IMR-90 (cell line): ENCODE measurements at regions not wholly inside any gene's neighbourhood (a gene's known extent, or its start where the extent isn't known, plus 50 kb on each side); places are given as distances from the start of the nearest gene placed in this dataset.

Experiments used
- BHLHE40 ChIP-seq: fragments of 150-350 bp; IDR thresholded peaks from 2 replicates; pipeline ENCODE4 v1.6.1; 2016; ENCODE audit warnings: mild to moderate bottlenecking, low read depth, low read length
- CEBPB ChIP-seq: IDR thresholded peaks from 2 replicates; pipeline ENCODE4 v1.6.1; 2012; ENCODE audit warnings: low read depth, low read length, improper control_type of control experiment
- CHD1 ChIP-seq: IDR thresholded peaks from 2 replicates; pipeline ENCODE4 v1.6.1; 2012; ENCODE audit warnings: low read depth, low read length, improper control_type of control experiment
- CTCF ChIP-seq: conservative IDR thresholded peaks from 2 replicates; pipeline ENCODE4 v1.5.1; 2012; ENCODE audit warnings: mild to moderate bottlenecking, low read depth, low read length, improper control_type of control experiment
- ELK1 ChIP-seq: fragments of 150-350 bp; IDR thresholded peaks from 2 replicates; pipeline ENCODE4 v1.6.1; 2016; ENCODE audit warnings: low read depth, mild to moderate bottlenecking, low read length, moderate library complexity, borderline replicate concordance
- NFE2L2 ChIP-seq: fragments of 150-350 bp; IDR thresholded peaks from 2 replicates; pipeline ENCODE4 v1.6.1; 2016; ENCODE audit warnings: low read depth, mild to moderate bottlenecking, low read length
- POLR2A ChIP-seq: IDR thresholded peaks from 2 replicates; pipeline ENCODE4 v1.6.1; 2012; ENCODE audit warnings: mild to moderate bottlenecking, low read depth, low read length
- RAD21 ChIP-seq: IDR thresholded peaks from 2 replicates; pipeline ENCODE4 v1.6.1; 2012; ENCODE audit warnings: low read length, improper control_type of control experiment
- RFX5 ChIP-seq: IDR thresholded peaks from 2 replicates; pipeline ENCODE4 v1.8.0; 2012; ENCODE audit warnings: low read depth, mild to moderate bottlenecking, low read length, moderate library complexity

GRCh38 chr3:880371-880770, 212.5 kb upstream of the CNTN6 start:
- TF ChIP-seq CTCF (no peak), ELK1 (no peak), RAD21 (no peak), POLR2A (no peak), RFX5 (no peak), CHD1 (no peak), CEBPB (no peak), BHLHE40 (no peak), NFE2L2 (no peak)
